ENCODE measurements at regions not wholly inside any gene's neighbourhood (a gene's known extent, or its start where the extent isn't known, plus 50 kb on each side); places are given as distances from the start of the nearest gene placed in this dataset.

GRCh38 chr1:170307426-170307825, 161.7 kb downstream of the NTMT2 start:
- no peak for TF ChIP-seq CTCF (conservative IDR thresholded peaks at IDR 0.05; ENCODE audit: low read length)
- no peak for TF ChIP-seq EZH2phosphoT487 (IDR thresholded peaks at IDR 0.05; ENCODE audit: borderline replicate concordance, low read depth, low read length)

Measured in OCI-LY7 (cell line).